Fibroblast of skin of scalp (primary cell): ENCODE measurements at regions not wholly inside any gene's neighbourhood (a gene's known extent, or its start where the extent isn't known, plus 50 kb on each side); places are given as distances from the start of the nearest gene placed in this dataset.
"Not testable (repeated sequence)": the region's sequence is repeated elsewhere in the genome, so short reads cannot be mapped to it uniquely, and the experiment has no call there.

ENCODE experiments used
- DNase-seq: peaks from one replicate; pipeline ENCODE4 v3.0.0-alpha.2; 2013

GRCh38 chrX:110964786-110965185 is 131.2 kb upstream of the PAK3 start:
- no peak for DNase-seq

GRCh38 chrX:110962451-110962850 is 133.5 kb upstream of the PAK3 start:
- no peak for DNase-seq

- DNase-seq: no peak
Measured at GRCh38 chrX:110955706-110956105, 140.3 kb upstream of the PAK3 start.

- no peak for DNase-seq
Measured at GRCh38 chrX:110954428-110955100, 141.4 kb upstream of the PAK3 start.

- no peak for DNase-seq
Measured at GRCh38 chrX:110951472-110952269, 144.3 kb upstream of the PAK3 start.

- peak; percentile 0 for DNase-seq
Measured at GRCh38 chrX:110944751-110945675, 149.4 kb upstream of the CHRDL1 start.

GRCh38 chrX:110944311-110944750 is 148.7 kb upstream of the CHRDL1 start:
- no peak for DNase-seq

- DNase-seq: no peak
Measured at GRCh38 chrX:110941906-110942305, 146.3 kb upstream of the CHRDL1 start.

GRCh38 chrX:110938977-110939732 is 143.5 kb upstream of the CHRDL1 start:
- no peak for DNase-seq

GRCh38 chrX:110924871-110925270 is 129.3 kb upstream of the CHRDL1 start:
- DNase-seq: no peak

GRCh38 chrX:110920991-110921390 is 125.4 kb upstream of the CHRDL1 start:
- DNase-seq: no peak

- no peak for DNase-seq
Measured at GRCh38 chrX:110915570-110915969, 120.0 kb upstream of the CHRDL1 start.

- DNase-seq: peak; percentile 57
Measured at GRCh38 chrX:110915111-110915510, 119.5 kb upstream of the CHRDL1 start.

- no peak for DNase-seq
Measured at GRCh38 chrX:110914281-110914680, 118.7 kb upstream of the CHRDL1 start.

- not testable (repeated sequence) for DNase-seq
Measured at GRCh38 chrX:110904747-110905146, 109.1 kb upstream of the CHRDL1 start.

GRCh38 chrX:110881971-110882370 is 86.4 kb upstream of the CHRDL1 start:
- no peak for DNase-seq

- DNase-seq: no peak
Measured at GRCh38 chrX:110877326-110877725, 81.7 kb upstream of the CHRDL1 start.

- DNase-seq: no peak
Measured at GRCh38 chrX:110871839-110872238, 76.2 kb upstream of the CHRDL1 start.

GRCh38 chrX:110866421-110866820 is 70.8 kb upstream of the CHRDL1 start:
- DNase-seq: no peak

GRCh38 chrX:110863883-110864282 is 68.3 kb upstream of the CHRDL1 start:
- no peak for DNase-seq

GRCh38 chrX:110858565-110858964 is 62.9 kb upstream of the CHRDL1 start:
- DNase-seq: no peak

GRCh38 chrX:110853610-110854009 is 58.0 kb upstream of the CHRDL1 start:
- peak; percentile 26 for DNase-seq
